GM18867 (cell line): ENCODE measurements at regions not wholly inside any gene's neighbourhood (a gene's known extent, or its start where the extent isn't known, plus 50 kb on each side); places are given as distances from the start of the nearest gene placed in this dataset.

Experiments used
- ATAC-seq: cut with Tn5 transposase; IDR thresholded peaks from one replicate; pipeline ENCODE4 v1.9.1; 2021; ENCODE audit warnings: mild to moderate bottlenecking, moderate library complexity; ENCODE audit not compliant: unreplicated experiment

DNA sequence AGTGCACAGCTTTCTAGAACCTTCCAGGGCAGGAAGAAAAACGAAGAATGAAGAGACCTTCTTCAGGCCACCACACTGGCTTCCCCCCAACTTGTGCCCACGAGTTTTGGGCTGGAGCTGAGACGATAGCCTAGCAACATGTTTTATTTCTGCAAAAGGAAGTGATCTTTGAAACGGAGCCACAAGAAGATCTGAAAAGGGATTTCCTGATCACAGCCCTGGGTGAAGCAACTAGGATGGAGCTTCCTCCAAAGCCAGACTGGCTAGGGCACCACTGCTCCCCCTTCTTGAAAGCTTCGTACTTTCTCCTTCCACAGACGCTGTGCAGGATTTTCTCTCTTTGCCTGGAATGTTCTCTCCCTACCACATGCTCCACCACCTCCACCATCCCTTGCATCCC is 418.3 kb downstream of the MED13L start:
- no peak for ATAC-seq

GRCh38 chr12:115857923-115858322 is 419.6 kb downstream of the MED13L start:
- ATAC-seq, result no peak

GRCh38 chr12:115857160-115857920 is 420.2 kb downstream of the MED13L start:
- ATAC-seq, result no peak

- ATAC-seq, result no peak
Observed at GRCh38 chr12:115852054-115852453, 425.4 kb downstream of the MED13L start.

GRCh38 chr12:115850957-115851356 is 426.5 kb downstream of the MED13L start:
- no peak for ATAC-seq

DNA sequence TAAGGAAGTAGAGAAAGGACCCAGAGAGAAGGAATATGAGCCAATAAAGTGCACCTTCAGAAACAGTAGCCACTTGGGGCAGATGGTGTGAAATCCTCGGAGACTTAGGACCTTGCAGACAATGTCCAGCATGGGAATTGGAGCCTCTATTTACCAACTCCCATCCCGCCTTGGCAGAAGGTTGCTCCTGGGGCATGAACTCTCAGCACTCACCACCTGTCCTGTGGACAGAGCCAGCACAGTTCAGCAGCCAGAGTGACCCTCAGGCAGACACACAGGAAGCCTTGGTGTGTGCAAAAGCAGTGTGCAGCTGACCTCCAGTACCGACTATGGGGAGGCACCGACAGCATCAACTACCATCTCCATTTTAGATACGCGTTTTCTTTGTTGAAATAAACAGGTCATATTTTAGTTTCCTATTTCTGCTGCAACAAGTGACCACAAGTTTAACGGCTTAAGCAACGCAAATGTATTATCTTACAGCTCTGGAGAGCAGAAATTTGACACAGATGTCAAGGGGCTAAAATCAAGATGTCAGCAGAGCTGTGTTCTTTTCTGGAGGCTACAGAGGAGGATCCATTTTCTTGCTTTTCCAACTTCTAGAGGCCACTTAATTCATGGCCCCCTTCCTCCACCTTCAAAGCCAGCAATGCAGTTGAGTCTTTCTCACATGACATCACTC is 428.1 kb downstream of the MED13L start:
- no peak for ATAC-seq

GRCh38 chr12:115847398-115847797 is 430.1 kb downstream of the MED13L start:
- ATAC-seq, result no peak

GRCh38 chr12:115846516-115846915 is 431.0 kb downstream of the MED13L start:
- ATAC-seq, result no peak

DNA sequence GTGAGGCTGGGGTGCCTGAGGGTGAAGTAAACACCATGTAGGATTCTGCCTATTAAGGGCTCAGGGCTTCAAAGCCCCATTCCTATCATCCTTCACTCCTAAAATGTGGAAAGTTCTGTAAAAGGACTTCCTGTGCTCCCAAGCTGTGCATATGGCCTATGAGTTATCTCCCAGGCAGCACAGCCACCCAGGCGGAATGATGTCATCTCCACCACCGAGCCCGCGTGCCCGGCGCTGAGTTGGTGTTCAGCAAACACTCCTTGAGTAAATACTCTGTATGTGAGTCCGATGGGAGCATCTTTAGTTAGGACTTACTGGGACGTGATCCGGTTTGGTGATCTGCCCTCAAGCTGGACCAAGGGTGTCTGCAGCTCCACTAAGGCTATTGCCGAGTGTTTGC is 437.3 kb downstream of the MED13L start:
- ATAC-seq, result no peak

GRCh38 chr12:115838952-115839351 is 438.5 kb downstream of the MED13L start:
- ATAC-seq, result no peak

DNA sequence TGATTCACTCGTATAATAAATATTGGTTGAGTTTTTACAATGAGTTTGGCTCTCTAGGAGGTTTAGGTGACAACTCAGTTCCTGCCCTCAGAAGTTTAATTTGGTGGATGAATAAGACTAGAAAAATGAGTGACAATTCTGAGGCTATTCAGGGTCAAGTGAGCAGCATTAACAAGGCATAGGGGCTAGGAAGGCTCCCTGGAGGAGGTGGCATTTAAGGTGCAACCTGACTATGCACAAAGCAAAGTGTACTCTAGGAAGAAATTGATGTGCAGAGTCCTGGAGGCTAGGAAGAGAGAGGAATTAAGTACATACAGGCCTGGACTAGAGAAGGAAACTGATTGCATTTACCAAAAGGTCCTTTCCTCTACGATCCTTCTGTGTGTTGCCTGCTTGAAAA is 440.3 kb downstream of the MED13L start:
- no peak for ATAC-seq

DNA sequence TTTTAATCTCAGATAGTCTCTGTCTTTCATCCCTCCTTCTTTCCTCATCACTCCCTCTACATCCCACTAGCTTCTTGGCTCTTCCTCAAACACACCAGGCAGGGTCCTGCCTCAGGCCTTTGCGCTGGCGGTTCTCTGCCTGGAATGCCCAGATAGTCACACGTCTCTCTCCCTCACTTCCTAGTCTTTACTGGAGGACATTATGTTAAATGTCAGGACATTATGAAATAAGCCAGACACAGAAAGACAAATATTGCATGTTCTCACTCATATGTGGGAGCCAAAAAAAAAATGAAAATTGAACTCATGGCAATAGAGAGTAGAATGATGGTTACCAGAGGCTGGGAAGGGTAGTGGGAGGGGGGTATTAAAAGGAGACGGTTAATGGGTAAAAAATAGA is 442.0 kb downstream of the MED13L start:
- ATAC-seq, result no peak

DNA sequence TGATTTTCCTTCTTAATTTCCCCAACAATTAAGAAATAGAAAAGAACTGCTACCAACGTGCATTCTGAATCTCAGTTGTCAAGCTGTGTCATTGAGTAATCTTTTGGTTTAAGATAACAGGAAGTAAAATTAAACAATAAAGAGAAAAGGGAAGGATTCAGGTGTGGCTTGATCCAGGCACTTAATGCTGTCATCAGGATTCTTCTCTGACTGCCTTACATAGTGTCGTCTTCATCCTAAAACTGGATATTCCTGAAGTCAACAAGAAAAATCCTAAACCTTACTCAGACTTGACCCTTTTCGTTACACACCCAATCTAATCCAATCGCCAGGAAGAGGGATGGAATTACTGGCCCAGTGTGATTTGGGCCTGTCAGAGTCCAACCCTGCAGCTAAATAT is 443.8 kb downstream of the MED13L start:
- ATAC-seq, result no peak

- no peak for ATAC-seq
Observed at GRCh38 chr12:115830633-115831032, 446.9 kb downstream of the MED13L start.

GRCh38 chr12:115830070-115830469 is 447.4 kb downstream of the MED13L start:
- no peak for ATAC-seq

- ATAC-seq, result no peak
Observed at GRCh38 chr12:115828168-115828567, 449.3 kb downstream of the MED13L start.

DNA sequence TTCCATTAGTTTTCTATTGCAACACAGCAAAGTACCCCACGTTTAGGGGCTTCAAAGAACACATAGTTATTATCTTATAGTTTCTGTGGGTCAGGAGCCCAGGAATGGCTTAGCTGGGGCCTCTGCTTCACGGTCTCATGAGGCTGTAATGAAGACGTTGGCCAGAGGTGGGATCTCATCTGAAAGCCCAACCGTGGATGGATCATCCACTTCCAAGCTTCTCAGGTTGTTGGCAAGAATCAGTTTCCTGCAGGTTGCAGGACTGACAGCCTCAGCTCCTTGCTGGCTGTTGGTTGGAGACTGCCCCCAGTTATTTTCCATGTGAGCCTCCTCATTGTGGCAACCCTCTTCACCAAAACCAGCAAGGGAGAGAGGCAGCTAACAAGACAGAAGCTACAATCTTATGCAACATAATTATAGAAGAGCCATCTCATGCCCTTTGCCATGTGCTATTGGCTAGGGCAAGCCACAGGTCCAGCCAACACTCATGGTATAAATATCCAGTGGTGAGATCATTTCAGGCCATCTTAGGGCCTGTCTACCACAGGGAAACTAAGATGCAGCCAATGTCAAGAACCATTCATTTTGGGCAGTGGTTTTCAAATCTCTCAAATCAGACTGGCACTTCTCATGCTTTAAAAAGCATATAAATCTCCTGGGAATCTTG is 452.4 kb downstream of the MED13L start:
- ATAC-seq, result no peak

DNA sequence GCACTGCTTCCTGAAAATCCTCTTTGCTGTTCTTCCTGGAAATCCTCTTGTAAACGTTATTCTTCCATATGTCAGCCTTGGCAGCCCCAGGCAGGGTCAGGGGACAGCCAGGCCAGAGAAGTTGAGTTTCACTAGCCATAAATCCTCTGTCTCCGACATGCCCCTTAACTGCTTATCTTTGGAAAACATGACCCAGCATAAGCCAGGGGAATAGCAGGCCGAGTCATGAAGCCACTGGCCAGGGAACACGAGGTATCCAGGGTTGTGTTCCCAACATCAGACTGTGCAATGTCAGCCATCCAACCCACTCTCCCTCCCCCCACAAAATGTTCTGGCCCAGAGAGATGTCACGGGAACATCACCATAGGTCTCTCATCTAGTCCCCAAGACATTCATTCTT is 453.9 kb downstream of the MED13L start:
- no peak for ATAC-seq

- no peak for ATAC-seq
Observed at GRCh38 chr12:115820656-115821055, 456.8 kb downstream of the MED13L start.

DNA sequence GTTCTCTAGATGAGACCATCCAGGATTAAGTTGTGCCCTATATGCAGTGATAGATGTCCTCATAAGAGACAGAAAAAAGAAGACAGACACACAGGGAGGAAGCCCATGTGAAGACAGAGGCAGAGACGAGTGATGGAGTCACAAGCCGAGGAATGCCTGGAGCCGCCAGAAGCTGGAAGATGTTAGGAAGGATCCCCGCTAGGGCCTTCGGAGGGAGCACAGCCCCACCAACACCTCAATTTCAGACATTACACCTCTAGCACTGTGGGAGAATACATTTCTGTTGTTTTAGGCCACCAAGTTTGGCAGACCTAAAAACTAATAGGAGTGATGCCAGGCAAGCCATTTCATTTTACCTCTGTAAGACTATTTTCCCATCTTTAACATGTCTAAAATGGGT is 458.5 kb downstream of the MED13L start:
- ATAC-seq, result no peak

- ATAC-seq, result no peak
Observed at GRCh38 chr12:115817389-115817788, 460.1 kb downstream of the MED13L start.

GRCh38 chr12:115815924-115816323 is 461.6 kb downstream of the MED13L start:
- ATAC-seq, result no peak
